WTC11 (cell line): ENCODE measurements at regions not wholly inside any gene's neighbourhood (a gene's known extent, or its start where the extent isn't known, plus 50 kb on each side); places are given as distances from the start of the nearest gene placed in this dataset.

ENCODE experiments used
- ATAC-seq: fragments of 200-7000 bp; cut with Tn5 transposase; 2 replicates; pipeline ENCODE4 v1.10.0; 2021; ENCODE audit warnings: mild to moderate bottlenecking, moderate library complexity
- CTCF ChIA-PET: fragments of 300-600 bp; sonication (Branson Sonifier 250); formaldehyde crosslinking; loops from one replicate; lab custom pipeline; 2021; ENCODE audit warnings: antibody characterized with exemption; lab: Charles Lee
- POLR2A ChIA-PET: fragments of 350-600 bp; sonication (Branson Sonifier 250); formaldehyde crosslinking; loops from one replicate; lab custom pipeline; 2021; ENCODE audit warnings: antibody characterized with exemption; lab: Charles Lee
- DNase-seq: peaks from one replicate; pipeline ENCODE4 v3.0.0; 2021; ENCODE audit warnings: low spot score
- H3K27ac Mint-ChIP-seq: 2 replicates; pipeline ENCODE4 v1.8.0; 2021; ENCODE audit warnings: mixed read lengths
- H3K27me3 Mint-ChIP-seq: 2 replicates; pipeline ENCODE4 v1.8.0; 2021; ENCODE audit warnings: low read depth, mild to moderate bottlenecking, moderate library complexity, mixed read lengths
- H3K36me3 Mint-ChIP-seq: 2 replicates; pipeline ENCODE4 v1.8.0; 2021; ENCODE audit warnings: mixed read lengths
- H3K4me1 Mint-ChIP-seq: 2 replicates; pipeline ENCODE4 v1.8.0; 2022; ENCODE audit warnings: mixed read lengths
- H3K4me3 Mint-ChIP-seq: 2 replicates; pipeline ENCODE4 v1.8.0; 2021; ENCODE audit warnings: mild to moderate bottlenecking, moderate library complexity, mixed read lengths
- H3K9me3 Mint-ChIP-seq: 2 replicates; pipeline ENCODE4 v1.8.0; 2021; ENCODE audit warnings: mixed read lengths
- CREM ChIP-seq: sonication (generic); formaldehyde crosslinking; IDR thresholded peaks from 2 replicates; pipeline ENCODE4 v1.8.1; 2022; ENCODE audit warnings: mild to moderate bottlenecking, missing genetic modification reagents, moderate library complexity
- EMX1 ChIP-seq: fragments of 250-450 bp; sonication (Bioruptor Pico); IDR thresholded peaks from 2 replicates; pipeline ENCODE4 v1.8.0; 2021; ENCODE audit warnings: mild to moderate bottlenecking
- FOXJ3 ChIP-seq: sonication (generic); formaldehyde crosslinking; IDR thresholded peaks from 2 replicates; pipeline ENCODE4 v1.9.0; 2021; ENCODE audit warnings: missing genetic modification reagents, mild to moderate bottlenecking, borderline replicate concordance
- JAZF1 ChIP-seq: fragments of 250-450 bp; sonication (Bioruptor Pico); IDR thresholded peaks from 2 replicates; pipeline ENCODE4 v1.9.0; 2021; ENCODE audit warnings: moderate library complexity, mild to moderate bottlenecking, inconsistent platforms
- NFYB ChIP-seq: sonication (generic); formaldehyde crosslinking; conservative IDR thresholded peaks from 2 replicates; pipeline ENCODE4 v1.8.0; 2022; ENCODE audit warnings: low read depth, missing genetic modification reagents
- PRRX2 ChIP-seq: fragments of 250-450 bp; sonication (Bioruptor Pico); IDR thresholded peaks from 2 replicates; pipeline ENCODE4 v1.8.0; 2021; ENCODE audit warnings: mild to moderate bottlenecking
- SMAD3 ChIP-seq: sonication (generic); formaldehyde crosslinking; IDR thresholded peaks from 2 replicates; pipeline ENCODE4 v1.8.0; 2022; ENCODE audit warnings: missing genetic modification reagents, mild to moderate bottlenecking, borderline replicate concordance
- ZNF317 ChIP-seq: sonication (generic); formaldehyde crosslinking; IDR thresholded peaks from 2 replicates; pipeline ENCODE4 v1.8.1; 2023; ENCODE audit warnings: low read depth, mild to moderate bottlenecking, moderate library complexity, missing genetic modification reagents, borderline replicate concordance
- ZNF396 ChIP-seq: fragments of 250-450 bp; sonication (Bioruptor Pico); IDR thresholded peaks from 2 replicates; pipeline ENCODE4 v1.8.0; 2021; ENCODE audit warnings: mild to moderate bottlenecking, moderate library complexity, borderline replicate concordance
- ZNF423 ChIP-seq: fragments of 250-450 bp; sonication (Bioruptor Pico); IDR thresholded peaks from 2 replicates; pipeline ENCODE4 v2.1.2; 2022; ENCODE audit warnings: mild to moderate bottlenecking, moderate library complexity
- TF ChIP-seq, protein P1 (sequence below): sonication (generic); formaldehyde crosslinking; IDR thresholded peaks from 2 replicates; pipeline ENCODE4 v1.8.0; 2022; ENCODE audit warnings: mild to moderate bottlenecking, missing genetic modification reagents
- TF ChIP-seq, protein P2 (sequence below): sonication (generic); formaldehyde crosslinking; IDR thresholded peaks from 2 replicates; pipeline ENCODE4 v1.8.0; 2022; ENCODE audit warnings: mild to moderate bottlenecking, missing genetic modification reagents
- TF ChIP-seq, protein P3 (sequence below): sonication (generic); formaldehyde crosslinking; IDR thresholded peaks from 2 replicates; pipeline ENCODE4 v1.8.1; 2023; ENCODE audit warnings: mild to moderate bottlenecking, missing genetic modification reagents
- TF ChIP-seq, protein P4 (sequence below): fragments of 250-450 bp; sonication (Bioruptor Pico); IDR thresholded peaks from 2 replicates; pipeline ENCODE4 v1.8.0; 2021; ENCODE audit warnings: mild to moderate bottlenecking
- TF ChIP-seq, protein P5 (sequence below): sonication (generic); formaldehyde crosslinking; IDR thresholded peaks from 2 replicates; pipeline ENCODE4 v1.8.1; 2022; ENCODE audit warnings: low read depth, mild to moderate bottlenecking, moderate library complexity, missing genetic modification reagents, borderline replicate concordance
- TF ChIP-seq, protein P6 (sequence below): fragments of 250-450 bp; sonication (Bioruptor Pico); IDR thresholded peaks from 2 replicates; pipeline ENCODE4 v1.9.0; 2021; ENCODE audit warnings: mild to moderate bottlenecking, borderline replicate concordance
- TF ChIP-seq, protein P7 (sequence below): sonication (generic); formaldehyde crosslinking; IDR thresholded peaks from 2 replicates; pipeline ENCODE4 v1.8.0; 2023; ENCODE audit warnings: mild to moderate bottlenecking, missing genetic modification reagents

DNA sequence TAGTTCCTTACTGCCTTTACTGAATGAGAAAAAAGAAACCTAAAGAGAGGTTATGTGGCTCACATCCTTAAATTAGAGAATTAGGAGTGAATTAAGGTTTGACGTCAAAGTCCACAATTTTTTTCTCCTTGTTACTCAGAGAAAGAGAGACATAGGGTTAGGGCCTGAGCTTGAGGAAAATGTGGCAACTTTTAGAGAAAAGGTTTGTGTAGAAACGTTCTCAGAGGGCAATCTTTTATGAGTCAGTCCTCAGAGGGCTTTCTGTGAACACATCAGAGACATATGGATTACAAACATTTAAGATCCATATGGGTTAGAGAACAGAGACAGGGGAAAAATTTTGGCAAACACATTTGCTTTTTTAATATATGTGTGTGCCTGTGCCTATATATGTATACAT, 242.8 kb downstream of the TGFB2 start (continued):
- no peak for TF ChIP-seq NFYB (CRISPR knock-in tag)

DNA sequence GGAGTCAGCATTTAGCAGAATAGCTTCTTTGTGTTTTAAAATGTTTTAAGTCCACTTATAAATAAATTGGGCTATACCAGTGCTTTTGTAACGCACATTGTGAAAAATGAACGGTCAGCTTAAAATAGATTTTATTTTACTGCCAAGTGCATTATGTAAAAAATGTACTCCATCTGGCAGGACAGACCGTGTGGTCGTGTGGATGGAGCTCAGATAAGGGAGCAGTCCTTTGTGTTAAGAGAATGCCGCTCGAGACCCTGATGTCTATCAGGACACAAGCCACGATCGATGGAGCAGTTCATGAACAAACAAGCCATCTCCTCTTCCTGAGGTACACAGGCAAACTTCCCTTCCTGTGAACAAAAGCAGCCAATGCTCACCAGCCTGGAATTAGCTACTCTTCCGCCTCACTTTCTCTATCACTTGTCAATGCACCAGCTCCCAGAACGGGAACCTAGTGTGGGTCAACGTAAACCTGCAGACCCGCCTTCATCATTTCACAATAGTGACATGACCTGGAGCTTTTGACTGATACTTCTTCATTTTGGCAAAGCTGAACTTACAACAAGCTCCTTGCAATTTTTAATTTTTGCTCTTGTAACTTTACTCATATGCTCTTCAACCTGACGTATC, 243.5 kb downstream of the TGFB2 start:
- Mint-ChIP-seq H3K36me3 (no peaks in the 10 kb centered on the region), H3K27ac (no peak overlapping the region), H3K4me1 (peaks cover 18% of the 10 kb centered on the region), H3K9me3 (peaks cover 9% of the 10 kb centered on the region), H3K27me3 (no peaks in the 10 kb centered on the region), H3K4me3 (no peak overlapping the region)
- TF ChIP-seq, protein P1, sequence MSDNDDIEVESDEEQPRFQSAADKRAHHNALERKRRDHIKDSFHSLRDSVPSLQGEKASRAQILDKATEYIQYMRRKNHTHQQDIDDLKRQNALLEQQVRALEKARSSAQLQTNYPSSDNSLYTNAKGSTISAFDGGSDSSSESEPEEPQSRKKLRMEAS (CRISPR knock-in tag): no peak
- TF ChIP-seq SMAD3 (CRISPR knock-in tag): no peak
- no peak for TF ChIP-seq CREM (CRISPR knock-in tag)
- no peak for TF ChIP-seq ZNF423
- TF ChIP-seq, protein P2, sequence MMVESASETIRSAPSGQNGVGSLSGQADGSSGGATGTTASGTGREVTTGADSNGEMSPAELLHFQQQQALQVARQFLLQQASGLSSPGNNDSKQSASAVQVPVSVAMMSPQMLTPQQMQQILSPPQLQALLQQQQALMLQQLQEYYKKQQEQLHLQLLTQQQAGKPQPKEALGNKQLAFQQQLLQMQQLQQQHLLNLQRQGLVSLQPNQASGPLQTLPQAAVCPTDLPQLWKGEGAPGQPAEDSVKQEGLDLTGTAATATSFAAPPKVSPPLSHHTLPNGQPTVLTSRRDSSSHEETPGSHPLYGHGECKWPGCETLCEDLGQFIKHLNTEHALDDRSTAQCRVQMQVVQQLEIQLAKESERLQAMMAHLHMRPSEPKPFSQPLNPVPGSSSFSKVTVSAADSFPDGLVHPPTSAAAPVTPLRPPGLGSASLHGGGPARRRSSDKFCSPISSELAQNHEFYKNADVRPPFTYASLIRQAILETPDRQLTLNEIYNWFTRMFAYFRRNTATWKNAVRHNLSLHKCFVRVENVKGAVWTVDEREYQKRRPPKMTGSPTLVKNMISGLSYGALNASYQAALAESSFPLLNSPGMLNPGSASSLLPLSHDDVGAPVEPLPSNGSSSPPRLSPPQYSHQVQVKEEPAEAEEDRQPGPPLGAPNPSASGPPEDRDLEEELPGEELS (CRISPR knock-in tag): no peak
- no peak for TF ChIP-seq FOXJ3 (CRISPR knock-in tag)
- no peak for TF ChIP-seq ZNF396 (CRISPR knock-in tag)
- TF ChIP-seq EMX1 (CRISPR knock-in tag): no peak
- TF ChIP-seq JAZF1: no peak
- TF ChIP-seq, protein P3, sequence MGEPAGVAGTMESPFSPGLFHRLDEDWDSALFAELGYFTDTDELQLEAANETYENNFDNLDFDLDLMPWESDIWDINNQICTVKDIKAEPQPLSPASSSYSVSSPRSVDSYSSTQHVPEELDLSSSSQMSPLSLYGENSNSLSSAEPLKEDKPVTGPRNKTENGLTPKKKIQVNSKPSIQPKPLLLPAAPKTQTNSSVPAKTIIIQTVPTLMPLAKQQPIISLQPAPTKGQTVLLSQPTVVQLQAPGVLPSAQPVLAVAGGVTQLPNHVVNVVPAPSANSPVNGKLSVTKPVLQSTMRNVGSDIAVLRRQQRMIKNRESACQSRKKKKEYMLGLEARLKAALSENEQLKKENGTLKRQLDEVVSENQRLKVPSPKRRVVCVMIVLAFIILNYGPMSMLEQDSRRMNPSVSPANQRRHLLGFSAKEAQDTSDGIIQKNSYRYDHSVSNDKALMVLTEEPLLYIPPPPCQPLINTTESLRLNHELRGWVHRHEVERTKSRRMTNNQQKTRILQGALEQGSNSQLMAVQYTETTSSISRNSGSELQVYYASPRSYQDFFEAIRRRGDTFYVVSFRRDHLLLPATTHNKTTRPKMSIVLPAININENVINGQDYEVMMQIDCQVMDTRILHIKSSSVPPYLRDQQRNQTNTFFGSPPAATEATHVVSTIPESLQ (CRISPR knock-in tag): no peak
- TF ChIP-seq, protein P4, sequence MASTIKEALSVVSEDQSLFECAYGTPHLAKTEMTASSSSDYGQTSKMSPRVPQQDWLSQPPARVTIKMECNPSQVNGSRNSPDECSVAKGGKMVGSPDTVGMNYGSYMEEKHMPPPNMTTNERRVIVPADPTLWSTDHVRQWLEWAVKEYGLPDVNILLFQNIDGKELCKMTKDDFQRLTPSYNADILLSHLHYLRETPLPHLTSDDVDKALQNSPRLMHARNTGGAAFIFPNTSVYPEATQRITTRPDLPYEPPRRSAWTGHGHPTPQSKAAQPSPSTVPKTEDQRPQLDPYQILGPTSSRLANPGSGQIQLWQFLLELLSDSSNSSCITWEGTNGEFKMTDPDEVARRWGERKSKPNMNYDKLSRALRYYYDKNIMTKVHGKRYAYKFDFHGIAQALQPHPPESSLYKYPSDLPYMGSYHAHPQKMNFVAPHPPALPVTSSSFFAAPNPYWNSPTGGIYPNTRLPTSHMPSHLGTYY (CRISPR knock-in tag): no peak
- TF ChIP-seq, protein P5, sequence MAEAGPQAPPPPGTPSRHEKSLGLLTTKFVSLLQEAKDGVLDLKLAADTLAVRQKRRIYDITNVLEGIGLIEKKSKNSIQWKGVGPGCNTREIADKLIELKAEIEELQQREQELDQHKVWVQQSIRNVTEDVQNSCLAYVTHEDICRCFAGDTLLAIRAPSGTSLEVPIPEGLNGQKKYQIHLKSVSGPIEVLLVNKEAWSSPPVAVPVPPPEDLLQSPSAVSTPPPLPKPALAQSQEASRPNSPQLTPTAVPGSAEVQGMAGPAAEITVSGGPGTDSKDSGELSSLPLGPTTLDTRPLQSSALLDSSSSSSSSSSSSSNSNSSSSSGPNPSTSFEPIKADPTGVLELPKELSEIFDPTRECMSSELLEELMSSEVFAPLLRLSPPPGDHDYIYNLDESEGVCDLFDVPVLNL (CRISPR knock-in tag): no peak
- TF ChIP-seq PRRX2 (CRISPR knock-in tag): no peak
- no peak for TF ChIP-seq ZNF317 (CRISPR knock-in tag)
- TF ChIP-seq, protein P6, sequence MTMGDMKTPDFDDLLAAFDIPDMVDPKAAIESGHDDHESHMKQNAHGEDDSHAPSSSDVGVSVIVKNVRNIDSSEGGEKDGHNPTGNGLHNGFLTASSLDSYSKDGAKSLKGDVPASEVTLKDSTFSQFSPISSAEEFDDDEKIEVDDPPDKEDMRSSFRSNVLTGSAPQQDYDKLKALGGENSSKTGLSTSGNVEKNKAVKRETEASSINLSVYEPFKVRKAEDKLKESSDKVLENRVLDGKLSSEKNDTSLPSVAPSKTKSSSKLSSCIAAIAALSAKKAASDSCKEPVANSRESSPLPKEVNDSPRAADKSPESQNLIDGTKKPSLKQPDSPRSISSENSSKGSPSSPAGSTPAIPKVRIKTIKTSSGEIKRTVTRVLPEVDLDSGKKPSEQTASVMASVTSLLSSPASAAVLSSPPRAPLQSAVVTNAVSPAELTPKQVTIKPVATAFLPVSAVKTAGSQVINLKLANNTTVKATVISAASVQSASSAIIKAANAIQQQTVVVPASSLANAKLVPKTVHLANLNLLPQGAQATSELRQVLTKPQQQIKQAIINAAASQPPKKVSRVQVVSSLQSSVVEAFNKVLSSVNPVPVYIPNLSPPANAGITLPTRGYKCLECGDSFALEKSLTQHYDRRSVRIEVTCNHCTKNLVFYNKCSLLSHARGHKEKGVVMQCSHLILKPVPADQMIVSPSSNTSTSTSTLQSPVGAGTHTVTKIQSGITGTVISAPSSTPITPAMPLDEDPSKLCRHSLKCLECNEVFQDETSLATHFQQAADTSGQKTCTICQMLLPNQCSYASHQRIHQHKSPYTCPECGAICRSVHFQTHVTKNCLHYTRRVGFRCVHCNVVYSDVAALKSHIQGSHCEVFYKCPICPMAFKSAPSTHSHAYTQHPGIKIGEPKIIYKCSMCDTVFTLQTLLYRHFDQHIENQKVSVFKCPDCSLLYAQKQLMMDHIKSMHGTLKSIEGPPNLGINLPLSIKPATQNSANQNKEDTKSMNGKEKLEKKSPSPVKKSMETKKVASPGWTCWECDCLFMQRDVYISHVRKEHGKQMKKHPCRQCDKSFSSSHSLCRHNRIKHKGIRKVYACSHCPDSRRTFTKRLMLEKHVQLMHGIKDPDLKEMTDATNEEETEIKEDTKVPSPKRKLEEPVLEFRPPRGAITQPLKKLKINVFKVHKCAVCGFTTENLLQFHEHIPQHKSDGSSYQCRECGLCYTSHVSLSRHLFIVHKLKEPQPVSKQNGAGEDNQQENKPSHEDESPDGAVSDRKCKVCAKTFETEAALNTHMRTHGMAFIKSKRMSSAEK (CRISPR knock-in tag): no peak
- TF ChIP-seq, protein P7, sequence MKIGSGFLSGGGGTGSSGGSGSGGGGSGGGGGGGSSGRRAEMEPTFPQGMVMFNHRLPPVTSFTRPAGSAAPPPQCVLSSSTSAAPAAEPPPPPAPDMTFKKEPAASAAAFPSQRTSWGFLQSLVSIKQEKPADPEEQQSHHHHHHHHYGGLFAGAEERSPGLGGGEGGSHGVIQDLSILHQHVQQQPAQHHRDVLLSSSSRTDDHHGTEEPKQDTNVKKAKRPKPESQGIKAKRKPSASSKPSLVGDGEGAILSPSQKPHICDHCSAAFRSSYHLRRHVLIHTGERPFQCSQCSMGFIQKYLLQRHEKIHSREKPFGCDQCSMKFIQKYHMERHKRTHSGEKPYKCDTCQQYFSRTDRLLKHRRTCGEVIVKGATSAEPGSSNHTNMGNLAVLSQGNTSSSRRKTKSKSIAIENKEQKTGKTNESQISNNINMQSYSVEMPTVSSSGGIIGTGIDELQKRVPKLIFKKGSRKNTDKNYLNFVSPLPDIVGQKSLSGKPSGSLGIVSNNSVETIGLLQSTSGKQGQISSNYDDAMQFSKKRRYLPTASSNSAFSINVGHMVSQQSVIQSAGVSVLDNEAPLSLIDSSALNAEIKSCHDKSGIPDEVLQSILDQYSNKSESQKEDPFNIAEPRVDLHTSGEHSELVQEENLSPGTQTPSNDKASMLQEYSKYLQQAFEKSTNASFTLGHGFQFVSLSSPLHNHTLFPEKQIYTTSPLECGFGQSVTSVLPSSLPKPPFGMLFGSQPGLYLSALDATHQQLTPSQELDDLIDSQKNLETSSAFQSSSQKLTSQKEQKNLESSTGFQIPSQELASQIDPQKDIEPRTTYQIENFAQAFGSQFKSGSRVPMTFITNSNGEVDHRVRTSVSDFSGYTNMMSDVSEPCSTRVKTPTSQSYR (CRISPR knock-in tag): no peak
- CTCF ChIA-PET: no interaction called here
- POLR2A ChIA-PET: no interaction called here
- no peak for ATAC-seq
- DNase-seq: no peak
